Erythroblast (primary cell): ENCODE measurements at regions not wholly inside any gene's neighbourhood (a gene's known extent, or its start where the extent isn't known, plus 50 kb on each side); places are given as distances from the start of the nearest gene placed in this dataset.
"Not testable (repeated sequence)": the region's sequence is repeated elsewhere in the genome, so short reads cannot be mapped to it uniquely, and the experiment has no call there.

Source experiments
- DNase-seq, 2 experiments: peaks; one replicate each; lab custom pipeline; 2025; lab: John Stamatoyannopoulos, UW
- GATA1 ChIP-seq: IDR thresholded peaks from 2 replicates; pipeline ENCODE4 v1.6.1; 2011; ENCODE audit warnings: low read depth, mild to moderate bottlenecking, control low read depth, low read length, moderate library complexity
- POLR2A ChIP-seq: IDR thresholded peaks from 2 replicates; pipeline ENCODE4 v1.6.1; 2011; ENCODE audit warnings: mild to moderate bottlenecking, low read length

DNA sequence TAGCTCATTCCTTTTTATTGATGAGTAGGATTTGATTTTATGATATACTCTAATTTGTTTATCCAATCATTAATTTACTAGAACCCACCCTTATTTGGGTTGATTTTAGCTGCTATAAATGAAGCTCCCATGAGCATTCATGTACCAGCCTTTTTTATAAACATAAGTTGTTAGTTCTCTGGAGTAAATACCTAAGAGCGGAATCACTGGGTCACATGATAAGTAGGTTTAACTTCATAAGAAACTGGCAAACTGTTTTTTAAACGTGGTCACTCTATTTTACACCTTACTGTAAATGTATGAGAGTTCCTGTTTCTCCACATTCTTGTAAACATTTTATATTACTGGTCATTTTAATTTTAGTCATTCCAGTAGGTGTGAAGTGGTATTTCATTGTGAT is 364.6 kb downstream of the NPR3 start:
- no peak for TF ChIP-seq POLR2A
- TF ChIP-seq GATA1 = no peak
- DNase-seq = no peak

DNA sequence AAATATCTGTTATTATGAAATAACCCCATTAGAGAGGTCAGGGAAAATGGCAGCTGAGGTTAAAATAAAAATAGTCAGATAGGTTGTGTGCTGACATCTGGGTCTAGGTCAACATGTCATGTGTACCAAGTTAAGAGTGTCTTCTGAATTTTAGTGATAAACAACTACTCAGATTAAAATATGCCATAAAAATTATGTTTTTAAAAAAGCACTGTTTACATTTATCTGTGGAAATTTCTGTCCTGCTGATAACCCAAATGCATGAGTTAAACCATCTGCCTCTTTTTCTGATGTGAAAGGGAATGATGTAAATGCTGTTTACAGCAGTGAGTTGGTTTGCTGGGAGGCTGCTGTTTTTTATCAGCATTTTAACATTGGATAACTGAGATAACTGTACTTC is 361.2 kb upstream of the TARS1 start:
- no peak for DNase-seq
- no peak for TF ChIP-seq GATA1
- TF ChIP-seq POLR2A = no peak

DNA sequence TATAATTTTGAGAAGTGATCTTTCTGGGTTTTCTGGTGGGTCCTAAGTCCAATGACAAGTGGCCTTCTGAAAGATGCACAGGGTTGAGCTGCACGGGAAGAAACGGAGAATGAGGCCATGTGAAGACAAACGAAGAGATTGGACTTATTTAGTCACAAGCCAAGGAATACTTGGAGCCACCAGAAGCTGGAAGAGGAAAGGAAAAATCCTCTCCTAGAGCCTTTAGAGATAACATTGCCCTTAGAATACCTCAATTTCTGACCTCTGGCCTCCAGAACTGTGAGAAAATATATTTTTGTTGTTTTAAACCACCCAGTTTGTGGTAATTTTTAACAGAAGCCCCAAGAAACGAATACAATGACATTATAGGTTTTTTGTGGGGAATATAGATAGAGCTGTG is 360.5 kb upstream of the TARS1 start:
- TF ChIP-seq POLR2A = no peak
- TF ChIP-seq GATA1 = no peak
- no peak for DNase-seq

DNA sequence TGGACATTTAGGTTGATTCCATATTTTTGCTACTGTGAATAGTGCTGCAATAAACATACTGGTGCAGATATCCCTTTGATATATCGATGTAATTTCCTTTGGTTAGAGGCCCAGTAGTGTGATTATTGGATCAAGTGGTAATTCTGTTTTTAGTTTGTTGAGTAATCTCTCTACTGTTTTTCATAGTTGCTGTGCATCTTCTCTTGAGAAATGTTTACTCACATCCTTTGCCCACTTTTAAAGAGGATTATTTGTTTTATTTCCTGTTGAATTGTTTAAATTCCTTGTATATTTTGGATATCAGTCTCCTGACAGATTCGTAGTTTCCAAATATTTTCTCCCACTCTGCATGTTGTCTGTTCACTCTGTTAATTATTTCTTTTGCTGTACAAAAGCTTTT is 352.6 kb upstream of the TARS1 start:
- TF ChIP-seq POLR2A (no peak), GATA1 (no peak)
- no peak for DNase-seq

DNA sequence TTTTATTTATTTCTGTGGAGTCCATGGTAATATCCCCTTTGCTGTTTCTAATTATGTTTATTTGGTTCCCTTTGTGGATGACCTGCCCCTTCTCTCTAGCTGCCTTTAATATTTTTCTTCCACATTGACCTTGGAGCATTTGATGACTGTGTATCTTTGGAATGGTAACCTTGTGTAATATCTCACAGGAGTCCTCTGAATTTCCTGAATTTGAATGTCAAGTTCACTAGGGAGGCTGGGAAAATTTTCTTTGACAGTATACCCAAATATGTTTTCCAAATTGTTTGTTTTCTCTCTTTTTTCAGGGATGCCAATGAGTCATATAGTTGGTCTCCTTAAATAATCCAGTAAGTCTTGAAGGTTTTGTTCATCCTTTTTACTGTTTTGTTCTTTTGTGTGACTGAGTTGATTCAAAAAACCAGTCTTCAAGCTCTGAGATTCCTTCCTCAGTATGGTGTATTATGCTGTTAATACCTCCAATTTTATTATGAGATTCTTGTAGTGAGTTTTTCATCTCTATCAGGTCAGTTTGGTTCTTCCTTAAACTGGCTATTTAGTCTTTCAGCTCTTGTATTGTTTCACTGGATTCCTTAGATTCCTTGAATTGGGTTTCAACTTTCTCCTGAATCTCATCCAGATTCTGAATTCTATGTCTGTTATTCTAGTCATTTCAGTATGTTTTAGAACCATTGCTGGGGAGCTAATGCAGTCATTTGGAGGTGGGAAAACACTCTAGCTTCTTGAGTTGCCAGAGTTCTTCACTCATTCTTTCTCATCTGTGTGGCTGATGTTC is 349.0 kb upstream of the TARS1 start:
- no peak for DNase-seq
- TF ChIP-seq POLR2A (no peak), GATA1 (no peak)

DNA sequence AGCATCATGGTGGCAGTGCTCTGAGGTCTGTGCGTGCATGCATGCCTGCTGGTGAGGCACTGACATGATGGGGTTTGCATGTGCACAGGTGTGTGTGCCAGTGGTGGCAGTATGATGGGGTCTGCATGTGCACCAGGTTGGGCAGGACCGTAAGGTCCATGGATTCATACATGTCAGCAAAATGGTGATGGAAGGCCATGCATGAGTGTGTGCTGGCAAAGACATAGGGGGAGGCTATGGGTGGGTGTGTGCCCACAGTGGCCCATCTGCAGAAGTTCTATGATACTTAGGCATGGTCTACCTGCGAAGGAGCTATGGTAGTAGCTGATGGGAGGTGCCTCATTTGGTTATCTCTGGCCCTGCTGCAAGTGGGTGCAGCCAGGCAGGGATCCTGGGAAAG is 348.0 kb upstream of the TARS1 start:
- no peak for TF ChIP-seq GATA1
- no peak for TF ChIP-seq POLR2A
- no peak for DNase-seq

DNA sequence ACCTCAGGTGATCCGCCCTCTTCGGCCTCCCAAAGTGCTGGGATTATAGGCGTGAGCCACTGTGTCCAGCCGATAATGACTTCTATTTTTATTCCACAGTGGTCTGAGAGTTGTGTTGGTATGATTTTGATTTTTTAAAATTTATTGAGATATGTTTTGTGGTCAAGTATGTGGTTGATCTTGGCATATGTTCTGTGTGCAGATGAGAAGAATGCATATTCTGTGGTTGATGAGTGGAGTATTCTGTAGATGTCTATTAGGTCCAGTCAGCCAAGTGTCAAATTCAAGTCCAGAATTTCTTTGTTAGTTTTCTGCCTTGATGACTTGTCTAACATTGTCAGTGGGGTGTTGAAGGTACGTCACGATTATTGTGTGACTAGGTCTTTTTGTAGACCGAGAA is 338.2 kb upstream of the TARS1 start:
- TF ChIP-seq GATA1 (no peak), POLR2A (no peak)
- no peak for DNase-seq

DNA sequence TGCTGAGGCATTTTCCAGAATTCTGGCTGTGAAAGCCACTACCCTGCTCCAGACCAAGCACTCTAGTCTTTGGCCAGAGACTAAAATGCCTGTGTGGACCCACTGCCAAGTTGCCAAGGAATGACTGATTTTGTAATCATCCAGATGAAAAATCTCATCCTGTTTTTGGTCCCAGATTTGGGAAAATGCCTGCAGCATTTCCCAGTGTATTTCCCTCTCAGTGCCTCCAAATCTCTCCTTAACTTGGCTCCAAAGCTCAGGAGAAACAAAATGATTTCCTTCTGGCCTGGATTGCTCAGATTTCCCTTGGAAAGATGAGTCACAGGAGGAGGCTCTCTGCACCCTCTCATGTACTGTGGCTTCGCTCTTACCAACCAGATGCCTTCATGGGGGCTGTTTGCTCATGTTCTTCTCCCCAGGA is 335.2 kb upstream of the TARS1 start:
- TF ChIP-seq GATA1 (no peak), POLR2A (no peak)
- no peak for DNase-seq

DNA sequence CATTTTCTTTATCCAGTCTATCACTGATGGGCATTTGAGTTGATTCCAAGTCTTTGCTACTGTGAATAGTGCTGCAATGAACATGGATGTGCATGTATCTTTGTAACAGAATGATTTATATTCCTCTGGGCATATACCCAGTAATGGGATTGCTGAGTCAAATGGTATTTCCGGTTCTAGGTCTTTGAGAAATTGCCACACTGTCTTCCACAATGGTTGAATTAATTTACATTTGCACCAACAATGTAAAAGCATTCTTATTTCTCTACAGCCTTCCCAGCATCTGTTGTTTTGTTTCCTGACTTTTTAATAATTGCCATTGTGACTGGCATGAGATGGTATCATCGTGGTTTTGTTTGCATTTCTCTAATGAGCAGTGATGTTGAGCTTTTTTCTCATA is 330.3 kb upstream of the TARS1 start:
- DNase-seq = not testable (repeated sequence)

DNA sequence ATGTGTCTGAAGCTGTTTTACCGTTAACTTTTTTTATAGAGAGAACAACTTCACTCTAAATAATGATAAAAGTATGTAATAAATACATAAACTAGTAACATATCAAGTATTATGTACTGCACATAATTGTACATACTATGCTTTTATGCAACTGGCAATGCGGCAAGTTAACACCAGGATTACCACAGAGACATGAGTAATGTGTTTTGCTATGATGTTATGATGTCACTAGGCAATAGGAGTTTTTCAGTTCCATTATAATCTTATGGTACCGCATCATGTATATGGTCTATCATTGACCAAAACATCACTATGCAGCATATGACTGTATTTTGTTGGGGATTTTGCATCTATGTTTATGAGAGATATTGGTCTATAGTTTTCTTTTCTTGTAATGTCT is 326.4 kb upstream of the TARS1 start:
- TF ChIP-seq GATA1 (no peak), POLR2A (no peak)
- no peak for DNase-seq

DNA sequence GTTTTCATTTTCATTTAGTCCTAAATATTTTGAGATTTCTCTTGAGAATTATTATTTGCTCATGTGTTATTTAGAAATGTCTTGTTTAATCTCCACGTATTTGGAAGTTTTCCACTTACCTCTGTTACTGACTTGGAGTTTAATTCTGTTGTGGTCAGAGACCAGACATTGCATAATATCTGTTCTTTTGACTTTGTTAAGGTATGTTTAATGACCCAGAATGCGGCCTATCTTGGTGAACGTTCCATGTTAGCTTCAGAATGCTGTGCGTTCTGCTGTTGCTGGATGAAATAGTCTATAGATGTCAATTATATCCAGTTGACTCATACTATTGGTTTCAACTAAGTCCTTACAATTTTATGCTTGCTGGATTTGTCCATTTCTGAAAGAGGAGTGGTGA is 325.3 kb upstream of the TARS1 start:
- no peak for DNase-seq
- TF ChIP-seq GATA1 (no peak), POLR2A (no peak)

DNA sequence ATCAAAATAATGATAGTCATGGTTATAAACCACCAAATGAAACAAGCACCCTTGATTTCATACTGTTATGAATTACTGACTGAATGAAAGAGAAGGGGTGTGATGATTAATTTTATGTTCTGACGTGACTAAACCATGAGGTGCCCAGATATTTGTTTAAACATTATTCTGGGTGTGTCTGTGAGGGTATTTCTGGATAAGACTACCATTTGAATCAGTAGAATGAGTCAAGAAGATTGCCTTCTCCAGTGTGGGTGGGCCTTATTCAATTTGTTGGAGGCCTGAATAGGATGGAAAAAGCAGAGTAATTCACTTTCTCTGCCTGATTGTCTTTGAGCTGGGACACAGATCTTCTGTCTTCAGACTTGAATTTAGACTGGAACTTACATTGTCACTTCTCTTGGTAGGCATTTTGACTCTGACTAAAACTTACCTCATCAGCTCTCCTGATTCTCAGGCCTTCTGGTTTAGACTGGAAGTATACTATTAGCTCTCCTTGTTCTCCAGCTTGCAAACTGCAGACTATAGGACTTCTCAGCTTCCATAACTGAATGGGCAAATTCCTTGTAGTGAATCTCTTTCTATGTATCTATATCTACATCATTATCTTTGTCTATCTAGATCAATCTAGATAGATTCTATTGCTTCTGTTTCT is 321.9 kb upstream of the TARS1 start:
- DNase-seq = no peak
- no peak for TF ChIP-seq POLR2A
- TF ChIP-seq GATA1 = no peak

DNA sequence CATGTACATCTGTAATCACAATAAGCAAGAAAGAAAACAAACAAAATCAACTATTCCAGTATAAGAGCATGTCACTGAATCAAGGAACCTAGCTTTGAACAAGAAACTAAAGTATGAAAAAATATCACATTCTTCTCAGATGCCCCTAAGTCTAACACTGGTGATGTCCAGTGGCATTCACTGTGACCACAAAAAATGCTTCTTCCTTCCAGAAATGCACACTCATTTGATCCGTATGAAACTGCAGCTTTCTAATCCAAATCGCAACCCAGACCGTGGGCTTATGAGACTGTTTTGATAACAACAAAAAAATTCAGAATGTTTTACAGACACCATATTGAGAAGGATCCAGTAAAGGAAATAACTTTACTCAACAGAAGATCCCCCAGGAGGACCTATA is 320.1 kb upstream of the TARS1 start:
- no peak for DNase-seq
- TF ChIP-seq POLR2A (no peak), GATA1 (no peak)

DNA sequence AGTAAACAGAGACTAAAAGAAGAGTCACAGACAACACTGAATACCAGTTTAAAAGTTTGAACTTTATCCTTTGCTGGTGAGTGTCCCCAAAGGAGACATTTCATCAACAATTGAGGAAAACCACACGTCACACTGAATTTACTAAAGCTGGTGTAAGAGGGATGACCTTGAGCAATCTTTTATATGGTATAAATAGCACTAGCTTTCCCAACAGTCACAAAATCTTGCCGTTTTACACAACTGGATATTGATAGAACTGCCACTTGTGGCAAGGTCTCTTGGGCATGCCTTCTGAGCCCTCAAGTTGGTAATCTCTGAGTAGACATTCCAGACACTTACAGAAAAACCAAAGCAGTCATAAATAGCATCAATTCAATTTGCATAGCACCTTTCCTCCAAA is 311.5 kb upstream of the TARS1 start:
- no peak for DNase-seq
- TF ChIP-seq POLR2A (no peak), GATA1 (no peak)

DNA sequence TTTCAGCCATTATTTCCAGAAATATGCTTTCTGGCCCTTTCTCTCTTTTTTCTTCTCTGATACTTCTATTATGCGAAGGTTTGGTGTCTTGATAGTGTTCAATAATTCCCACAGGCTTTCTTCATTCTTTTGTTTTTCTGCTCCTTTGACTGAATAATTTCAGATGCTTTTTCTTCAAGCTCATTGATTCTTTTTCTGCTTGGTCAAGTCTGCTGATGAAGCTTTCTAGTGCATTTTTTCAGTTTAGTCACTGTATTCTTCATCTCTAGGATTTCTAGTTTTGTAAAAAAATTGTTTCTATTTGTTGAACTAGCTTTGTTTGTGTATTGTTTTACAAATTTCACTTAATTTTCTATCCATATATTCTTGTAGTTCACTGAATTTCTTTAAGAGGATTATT is 304.0 kb upstream of the TARS1 start:
- TF ChIP-seq POLR2A (no peak), GATA1 (no peak)
- DNase-seq = no peak

DNA sequence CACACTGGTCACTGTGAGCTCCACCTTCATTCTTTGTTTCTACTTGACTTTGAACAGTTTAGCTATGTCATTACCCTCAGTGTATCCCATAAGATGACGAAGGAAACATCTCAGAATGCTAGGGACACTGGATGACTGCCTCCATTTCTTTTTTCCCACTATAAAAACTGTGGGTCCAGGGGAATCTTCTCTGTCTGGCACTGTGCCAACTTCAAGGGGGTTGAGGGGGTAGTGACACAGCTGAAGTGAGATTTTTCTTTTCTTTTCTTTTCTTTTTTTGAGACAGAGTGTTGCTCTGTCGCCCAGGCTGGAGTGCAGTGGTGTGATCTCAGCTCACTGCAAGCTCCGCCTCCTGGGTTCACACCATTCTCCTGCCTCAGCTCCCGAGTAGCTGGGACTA is 302.6 kb upstream of the TARS1 start:
- not testable (repeated sequence) for DNase-seq
